Ishikawa (cell line): ENCODE measurements at regions not wholly inside any gene's neighbourhood (a gene's known extent, or its start where the extent isn't known, plus 50 kb on each side); places are given as distances from the start of the nearest gene placed in this dataset.

ENCODE experiments used
- CEBPB ChIP-seq: IDR thresholded peaks from 2 replicates; pipeline ENCODE4 v1.6.1; 2012
- CREB1 ChIP-seq: IDR thresholded peaks from 2 replicates; pipeline ENCODE4 v1.6.1; 2012; ENCODE audit warnings: low read depth
- EGR1 ChIP-seq: IDR thresholded peaks from 2 replicates; pipeline ENCODE4 v1.6.1; 2012
- EP300 ChIP-seq: IDR thresholded peaks from 2 replicates; pipeline ENCODE4 v1.6.1; 2012; ENCODE audit warnings: borderline replicate concordance
- NFIC ChIP-seq: IDR thresholded peaks from 2 replicates; pipeline ENCODE4 v1.6.1; 2012
- RAD21 ChIP-seq: IDR thresholded peaks from 2 replicates; pipeline ENCODE4 v1.6.1; 2012; ENCODE audit warnings: low read depth
- TAF1 ChIP-seq: IDR thresholded peaks from 2 replicates; pipeline ENCODE4 v1.6.1; 2012; ENCODE audit warnings: low read depth, mild to moderate bottlenecking
- TCF12 ChIP-seq: IDR thresholded peaks from 2 replicates; pipeline ENCODE4 v1.6.1; 2012; ENCODE audit warnings: low read depth
- TEAD4 ChIP-seq: IDR thresholded peaks from 2 replicates; pipeline ENCODE4 v1.6.1; 2012
- YY1 ChIP-seq: IDR thresholded peaks from 2 replicates; pipeline ENCODE4 v1.6.1; 2012; ENCODE audit warnings: low read depth
- ZBTB7A ChIP-seq: IDR thresholded peaks from 2 replicates; pipeline ENCODE4 v1.6.1; 2012; ENCODE audit warnings: low read depth
- TF ChIP-seq, protein P1 (sequence below): IDR thresholded peaks from 2 replicates; pipeline ENCODE4 v1.6.1; 2012
- TF ChIP-seq, protein P2 (sequence below): IDR thresholded peaks from 2 replicates; pipeline ENCODE4 v1.6.1; 2012
- TF ChIP-seq, protein P3 (sequence below): IDR thresholded peaks from 2 replicates; pipeline ENCODE4 v1.6.1; 2012; ENCODE audit warnings: low read depth, mild to moderate bottlenecking

DNA sequence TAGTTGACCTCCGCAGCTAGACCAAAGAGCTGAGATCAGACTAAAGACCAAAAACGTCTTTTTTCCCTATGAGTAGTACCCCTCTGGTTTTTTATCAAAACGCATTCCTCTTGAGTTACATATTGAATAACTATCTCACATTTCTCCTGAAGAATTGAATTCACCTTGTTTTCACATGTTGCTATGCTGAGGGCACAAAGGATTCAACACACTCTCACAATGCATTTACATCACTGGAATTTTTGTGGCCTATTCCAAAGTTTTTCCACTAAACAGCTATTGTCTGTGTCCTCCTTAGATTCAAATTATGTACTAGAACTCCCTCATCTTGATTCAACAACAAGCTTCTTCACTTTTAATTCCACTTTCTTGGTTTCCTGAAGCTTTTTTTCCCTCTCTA lies 112.5 kb downstream of the RSL24D1 start:
- no peak for TF ChIP-seq TEAD4
- TF ChIP-seq ZBTB7A, result no peak
- no peak for TF ChIP-seq EGR1
- no peak for TF ChIP-seq TAF1
- no peak for TF ChIP-seq RAD21
- no peak for TF ChIP-seq YY1
- no peak for TF ChIP-seq EP300
- TF ChIP-seq, protein P1, sequence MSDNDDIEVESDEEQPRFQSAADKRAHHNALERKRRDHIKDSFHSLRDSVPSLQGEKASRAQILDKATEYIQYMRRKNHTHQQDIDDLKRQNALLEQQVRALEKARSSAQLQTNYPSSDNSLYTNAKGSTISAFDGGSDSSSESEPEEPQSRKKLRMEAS, result no peak
- TF ChIP-seq CEBPB, result no peak
- TF ChIP-seq, protein P2, sequence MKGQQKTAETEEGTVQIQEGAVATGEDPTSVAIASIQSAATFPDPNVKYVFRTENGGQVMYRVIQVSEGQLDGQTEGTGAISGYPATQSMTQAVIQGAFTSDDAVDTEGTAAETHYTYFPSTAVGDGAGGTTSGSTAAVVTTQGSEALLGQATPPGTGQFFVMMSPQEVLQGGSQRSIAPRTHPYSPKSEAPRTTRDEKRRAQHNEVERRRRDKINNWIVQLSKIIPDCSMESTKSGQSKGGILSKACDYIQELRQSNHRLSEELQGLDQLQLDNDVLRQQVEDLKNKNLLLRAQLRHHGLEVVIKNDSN, result no peak
- TF ChIP-seq, protein P3, sequence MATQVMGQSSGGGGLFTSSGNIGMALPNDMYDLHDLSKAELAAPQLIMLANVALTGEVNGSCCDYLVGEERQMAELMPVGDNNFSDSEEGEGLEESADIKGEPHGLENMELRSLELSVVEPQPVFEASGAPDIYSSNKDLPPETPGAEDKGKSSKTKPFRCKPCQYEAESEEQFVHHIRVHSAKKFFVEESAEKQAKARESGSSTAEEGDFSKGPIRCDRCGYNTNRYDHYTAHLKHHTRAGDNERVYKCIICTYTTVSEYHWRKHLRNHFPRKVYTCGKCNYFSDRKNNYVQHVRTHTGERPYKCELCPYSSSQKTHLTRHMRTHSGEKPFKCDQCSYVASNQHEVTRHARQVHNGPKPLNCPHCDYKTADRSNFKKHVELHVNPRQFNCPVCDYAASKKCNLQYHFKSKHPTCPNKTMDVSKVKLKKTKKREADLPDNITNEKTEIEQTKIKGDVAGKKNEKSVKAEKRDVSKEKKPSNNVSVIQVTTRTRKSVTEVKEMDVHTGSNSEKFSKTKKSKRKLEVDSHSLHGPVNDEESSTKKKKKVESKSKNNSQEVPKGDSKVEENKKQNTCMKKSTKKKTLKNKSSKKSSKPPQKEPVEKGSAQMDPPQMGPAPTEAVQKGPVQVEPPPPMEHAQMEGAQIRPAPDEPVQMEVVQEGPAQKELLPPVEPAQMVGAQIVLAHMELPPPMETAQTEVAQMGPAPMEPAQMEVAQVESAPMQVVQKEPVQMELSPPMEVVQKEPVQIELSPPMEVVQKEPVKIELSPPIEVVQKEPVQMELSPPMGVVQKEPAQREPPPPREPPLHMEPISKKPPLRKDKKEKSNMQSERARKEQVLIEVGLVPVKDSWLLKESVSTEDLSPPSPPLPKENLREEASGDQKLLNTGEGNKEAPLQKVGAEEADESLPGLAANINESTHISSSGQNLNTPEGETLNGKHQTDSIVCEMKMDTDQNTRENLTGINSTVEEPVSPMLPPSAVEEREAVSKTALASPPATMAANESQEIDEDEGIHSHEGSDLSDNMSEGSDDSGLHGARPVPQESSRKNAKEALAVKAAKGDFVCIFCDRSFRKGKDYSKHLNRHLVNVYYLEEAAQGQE, result no peak
- no peak for TF ChIP-seq CREB1
- TF ChIP-seq TCF12, result no peak
- no peak for TF ChIP-seq NFIC
